ENCODE measurements at regions not wholly inside any gene's neighbourhood (a gene's known extent, or its start where the extent isn't known, plus 50 kb on each side); places are given as distances from the start of the nearest gene placed in this dataset.

DNA sequence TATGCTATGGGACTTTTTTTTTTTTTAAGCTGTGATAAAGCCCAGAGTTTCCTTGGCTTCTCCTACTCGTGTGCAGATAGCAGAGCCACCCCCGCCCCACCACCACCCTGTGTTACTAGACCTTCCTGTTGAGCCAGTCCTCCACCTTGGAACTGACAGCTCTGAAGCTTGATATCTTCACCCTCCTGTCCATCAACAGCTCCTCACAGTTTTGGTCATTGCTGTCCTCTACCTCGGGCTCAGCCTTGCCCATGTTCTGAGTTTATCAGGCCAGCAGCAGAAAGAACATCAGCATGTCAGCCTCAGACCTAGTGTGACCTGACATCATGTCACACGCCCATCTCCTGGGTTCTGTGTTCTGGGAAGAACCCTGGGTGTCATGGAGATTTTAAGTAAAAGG, 167.1 kb upstream of the RAI14 start:
- Histone ChIP-seq H3K36me3 (replicated peaks in 1 of 2; ENCODE audit: control insufficient read depth in 1 of 2, insufficient read depth in 2 of 2, low read length in 2 of 2) (no peaks in the 10 kb centered on the region), H3K9ac (ENCODE audit: insufficient read depth, low read length, poor library complexity, severe bottlenecking) (no peak overlapping the region), H2AFZ (ENCODE audit: insufficient read depth, low read depth, low read length, poor library complexity, severe bottlenecking) (no peak overlapping the region), H3K4me1 (ENCODE audit: control insufficient read depth in 1 of 2, insufficient read depth in 2 of 2, low read length in 2 of 2) (peaks cover 0 to under 1% of the 10 kb centered on the region in 2 donors), H4K20me1 (ENCODE audit: insufficient read depth, low read length) (no peaks in the 10 kb centered on the region), H3K79me2 (ENCODE audit: insufficient read depth, low read length) (no peaks in the 10 kb centered on the region), H3K27ac (ENCODE audit: low read depth in 1 of 2, low read length in 2 of 2) (no peak overlapping the region), H3K4me2 (replicated peaks; ENCODE audit: extremely low read depth, low read length, poor library complexity, severe bottlenecking) (no peak overlapping the region), H3K4me3 (replicated peaks in 1 of 3; ENCODE audit: low read depth in 2 of 3, low read length in 3 of 3) (no peak overlapping the region), H3K9me3 (replicated peaks in 1 of 2; ENCODE audit: control insufficient read depth in 1 of 2, insufficient read depth in 1 of 2, low read length in 2 of 2) (no peaks in the 10 kb centered on the region), H3K27me3 (ENCODE audit: control insufficient read depth in 2 of 2, insufficient read depth in 2 of 2, low read length in 2 of 2) (peaks cover 2 to 5% of the 10 kb centered on the region in 2 donors)
- no peak overlapping the region for H3K4me3 Mint-ChIP-seq
- no peaks in the 10 kb centered on the region for H3K9me3 Mint-ChIP-seq
- WGBS (ENCODE audit: insufficient coverage) = 38% methylated on average over 1 of the region's 4 CpGs
- intact Hi-C loops (cut with micrococcal nuclease) = loop anchor here (5.0 kb wide), 2 partner anchors 48 to 408 kb away; no protein-coding TSS in a partner anchor
- TF ChIP-seq, protein P1, sequence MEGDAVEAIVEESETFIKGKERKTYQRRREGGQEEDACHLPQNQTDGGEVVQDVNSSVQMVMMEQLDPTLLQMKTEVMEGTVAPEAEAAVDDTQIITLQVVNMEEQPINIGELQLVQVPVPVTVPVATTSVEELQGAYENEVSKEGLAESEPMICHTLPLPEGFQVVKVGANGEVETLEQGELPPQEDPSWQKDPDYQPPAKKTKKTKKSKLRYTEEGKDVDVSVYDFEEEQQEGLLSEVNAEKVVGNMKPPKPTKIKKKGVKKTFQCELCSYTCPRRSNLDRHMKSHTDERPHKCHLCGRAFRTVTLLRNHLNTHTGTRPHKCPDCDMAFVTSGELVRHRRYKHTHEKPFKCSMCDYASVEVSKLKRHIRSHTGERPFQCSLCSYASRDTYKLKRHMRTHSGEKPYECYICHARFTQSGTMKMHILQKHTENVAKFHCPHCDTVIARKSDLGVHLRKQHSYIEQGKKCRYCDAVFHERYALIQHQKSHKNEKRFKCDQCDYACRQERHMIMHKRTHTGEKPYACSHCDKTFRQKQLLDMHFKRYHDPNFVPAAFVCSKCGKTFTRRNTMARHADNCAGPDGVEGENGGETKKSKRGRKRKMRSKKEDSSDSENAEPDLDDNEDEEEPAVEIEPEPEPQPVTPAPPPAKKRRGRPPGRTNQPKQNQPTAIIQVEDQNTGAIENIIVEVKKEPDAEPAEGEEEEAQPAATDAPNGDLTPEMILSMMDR (IDR thresholded peaks at IDR 0.05) = no peak
- peaks cover 8 to 11% (median 10%) of the 10 kb centered on the region in 3 donors for H3K27me3 Mint-ChIP-seq (ENCODE audit: low read depth in 3 of 3)
- H3K36me3 Mint-ChIP-seq = no peaks in the 10 kb centered on the region
- no peak for DNase-seq
- peaks cover 1% of the 10 kb centered on the region for H3K4me1 Mint-ChIP-seq
- peak overlapping the region in 1 of 7 donors; percentile 73 for H3K27ac Mint-ChIP-seq

DNA sequence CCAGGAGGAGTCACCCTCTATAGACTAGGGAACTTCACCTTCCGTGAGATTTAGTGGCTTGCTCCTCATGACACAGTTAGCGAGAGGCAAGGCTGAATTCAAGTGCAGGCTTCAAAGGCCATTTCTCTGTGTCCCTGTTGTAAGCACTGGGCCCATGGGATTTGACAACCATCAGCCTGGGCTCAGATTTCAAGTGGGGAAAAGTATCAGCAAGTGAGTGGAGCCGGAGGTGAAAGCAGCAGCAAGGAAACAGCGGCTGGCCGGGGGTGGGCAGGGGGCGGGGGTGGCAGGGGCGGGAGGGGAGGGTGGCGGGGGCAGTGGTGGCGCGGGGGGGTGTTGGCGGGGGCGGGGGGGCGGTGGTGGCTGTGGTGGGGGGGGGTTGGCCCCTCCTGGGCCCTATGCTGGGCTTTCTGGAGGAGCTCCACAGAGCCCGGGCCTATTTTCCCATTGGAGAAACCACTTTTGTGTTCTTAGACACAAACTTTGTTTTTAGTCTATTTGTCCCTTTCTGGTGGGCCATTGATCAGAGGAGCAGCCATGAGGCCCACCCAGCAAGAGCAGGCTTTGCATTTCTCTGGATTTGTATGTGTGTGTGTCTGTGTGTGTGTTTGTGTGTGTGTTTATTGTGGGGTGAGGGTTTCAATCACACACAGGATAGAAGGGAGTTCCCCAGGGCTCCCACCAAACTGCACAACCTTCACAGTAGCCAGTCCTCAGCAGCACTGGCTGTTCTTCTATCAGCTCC, 165.4 kb upstream of the RAI14 start:
- intact Hi-C loops (cut with micrococcal nuclease) = no loop called here
- no peak overlapping the region for H3K27ac Mint-ChIP-seq

More for the DNA sequence above, 165.4 kb upstream of the RAI14 start:
- H2AFZ ChIP-seq (ENCODE audit: insufficient read depth, low read depth, low read length, poor library complexity, severe bottlenecking) = no peak overlapping the region
- no peaks in the 10 kb centered on the region for H3K9me3 ChIP-seq (replicated peaks in 1 of 2; ENCODE audit: control insufficient read depth in 1 of 2, insufficient read depth in 1 of 2, low read length in 2 of 2)
- H3K4me2 ChIP-seq (replicated peaks; ENCODE audit: extremely low read depth, low read length, poor library complexity, severe bottlenecking) = no peak overlapping the region
- WGBS (ENCODE audit: insufficient coverage) = 77% methylated on average over 3 of the region's 14 CpGs
- peaks cover 8% of the 10 kb centered on the region for H3K4me1 Mint-ChIP-seq
- H3K36me3 Mint-ChIP-seq = no peaks in the 10 kb centered on the region
- no peak overlapping the region for H3K27ac ChIP-seq (ENCODE audit: low read depth in 1 of 2, low read length in 2 of 2)
- H4K20me1 ChIP-seq (ENCODE audit: insufficient read depth, low read length) = no peaks in the 10 kb centered on the region
- H3K36me3 ChIP-seq (replicated peaks in 1 of 2; ENCODE audit: control insufficient read depth in 1 of 2, insufficient read depth in 2 of 2, low read length in 2 of 2) = no peaks in the 10 kb centered on the region
- H3K4me1 ChIP-seq (ENCODE audit: control insufficient read depth in 1 of 2, insufficient read depth in 2 of 2, low read length in 2 of 2) = peaks cover 0 to 9% of the 10 kb centered on the region in 2 donors
- H3K27me3 Mint-ChIP-seq (ENCODE audit: low read depth in 3 of 3) = peaks cover 1 to 10% (median 8%) of the 10 kb centered on the region in 3 donors
- H3K4me3 Mint-ChIP-seq = no peak overlapping the region
- H3K27me3 ChIP-seq (ENCODE audit: control insufficient read depth in 2 of 2, insufficient read depth in 2 of 2, low read length in 2 of 2) = peaks cover 2 to 5% of the 10 kb centered on the region in 2 donors
- TF ChIP-seq, protein P1 (IDR thresholded peaks at IDR 0.05) = no peak
- H3K79me2 ChIP-seq (ENCODE audit: insufficient read depth, low read length) = no peaks in the 10 kb centered on the region
- no peak for DNase-seq
- H3K9ac ChIP-seq (ENCODE audit: insufficient read depth, low read length, poor library complexity, severe bottlenecking) = no peak overlapping the region
- no peak overlapping the region for H3K4me3 ChIP-seq (replicated peaks in 1 of 3; ENCODE audit: low read depth in 2 of 3, low read length in 3 of 3)
- peaks cover 0 to 2% (median 0%) of the 10 kb centered on the region in 7 donors for H3K9me3 Mint-ChIP-seq

All from CD14-positive monocyte (primary cell).